MM.1S (cell line): ENCODE measurements at regions not wholly inside any gene's neighbourhood (a gene's known extent, or its start where the extent isn't known, plus 50 kb on each side); places are given as distances from the start of the nearest gene placed in this dataset.

ENCODE experiments used
- DNase-seq: peaks from one replicate; pipeline ENCODE4 v3.0.0-alpha.2; 2015
- H2AFZ ChIP-seq: fragments of 300-600 bp; sonication (generic); 2 replicates; pipeline ENCODE4 v1.6.0; 2016; ENCODE audit warnings: antibody characterized with exemption, low read length
- H3F3A ChIP-seq: fragments of 300-600 bp; sonication (generic); 2 replicates; pipeline ENCODE4 v1.6.1; 2016; ENCODE audit warnings: mild to moderate bottlenecking, antibody characterized with exemption, low read length, moderate library complexity, mixed read lengths; ENCODE audit not compliant: insufficient read depth
- H3K27ac ChIP-seq: fragments of 300-600 bp; sonication (generic); 2 replicates; pipeline ENCODE4 v1.5.1; 2016; ENCODE audit warnings: mild to moderate bottlenecking, low read length
- H3K27me3 ChIP-seq: fragments of 300-600 bp; sonication (generic); replicated peaks from 2 replicates; pipeline ENCODE4 v1.6.0; 2016; ENCODE audit warnings: low read length; ENCODE audit not compliant: insufficient read depth
- H3K36me3 ChIP-seq: fragments of 300-600 bp; sonication (generic); replicated peaks from 2 replicates; pipeline ENCODE4 v1.6.1; 2016; ENCODE audit warnings: mild to moderate bottlenecking, low read length, mixed read lengths; ENCODE audit not compliant: insufficient read depth
- H3K4me1 ChIP-seq: fragments of 300-600 bp; sonication (generic); 2 replicates; pipeline ENCODE4 v1.6.1; 2016; ENCODE audit warnings: low read length, mixed read lengths
- H3K4me2 ChIP-seq: fragments of 300-600 bp; sonication (generic); 2 replicates; pipeline ENCODE4 v1.6.0; 2016; ENCODE audit warnings: low read depth, low read length
- H3K4me3 ChIP-seq: fragments of 300-600 bp; sonication (generic); 2 replicates; pipeline ENCODE4 v1.5.1; 2016; ENCODE audit warnings: low read length, mixed read lengths
- H3K79me2 ChIP-seq: fragments of 300-600 bp; sonication (generic); 2 replicates; pipeline ENCODE4 v1.6.1; 2016; ENCODE audit warnings: mixed run types, low read length, mixed read lengths
- H3K9ac ChIP-seq: fragments of 300-600 bp; sonication (generic); 2 replicates; pipeline ENCODE4 v1.6.1; 2016; ENCODE audit warnings: low read length, mixed read lengths
- H3K9me2 ChIP-seq: fragments of 300-600 bp; sonication (generic); replicated peaks from 2 replicates; pipeline ENCODE4 v1.6.1; 2016; ENCODE audit warnings: mild to moderate bottlenecking, low read length, mixed read lengths; ENCODE audit not compliant: insufficient read depth
- H3K9me3 ChIP-seq: fragments of 300-600 bp; sonication (generic); replicated peaks from 2 replicates; pipeline ENCODE4 v1.6.1; 2016; ENCODE audit warnings: mild to moderate bottlenecking, low read length, mixed read lengths; ENCODE audit not compliant: insufficient read depth
- H4K20me1 ChIP-seq: fragments of 300-600 bp; sonication (generic); 2 replicates; pipeline ENCODE4 v1.6.1; 2016; ENCODE audit warnings: mild to moderate bottlenecking, low read length, moderate library complexity, mixed read lengths; ENCODE audit not compliant: insufficient read depth
- EZH2 ChIP-seq: fragments of 300-600 bp; sonication (generic); optimal IDR thresholded peaks from 2 replicates; pipeline ENCODE3; 2017; ENCODE audit warnings: low read depth, mild to moderate bottlenecking, antibody characterized with exemption, low read length, mixed read lengths
- EZH2phosphoT487 ChIP-seq: fragments of 300-600 bp; sonication (generic); IDR thresholded peaks from 2 replicates; pipeline ENCODE4 v1.6.1; 2018; ENCODE audit warnings: antibody characterized with exemption, low read length
- TF ChIP-seq, protein P1 (sequence below): fragments of 300-600 bp; sonication (generic); IDR thresholded peaks from 2 replicates; pipeline ENCODE4 v1.5.1; 2016; ENCODE audit warnings: antibody characterized with exemption, low read length, mixed read lengths

DNA sequence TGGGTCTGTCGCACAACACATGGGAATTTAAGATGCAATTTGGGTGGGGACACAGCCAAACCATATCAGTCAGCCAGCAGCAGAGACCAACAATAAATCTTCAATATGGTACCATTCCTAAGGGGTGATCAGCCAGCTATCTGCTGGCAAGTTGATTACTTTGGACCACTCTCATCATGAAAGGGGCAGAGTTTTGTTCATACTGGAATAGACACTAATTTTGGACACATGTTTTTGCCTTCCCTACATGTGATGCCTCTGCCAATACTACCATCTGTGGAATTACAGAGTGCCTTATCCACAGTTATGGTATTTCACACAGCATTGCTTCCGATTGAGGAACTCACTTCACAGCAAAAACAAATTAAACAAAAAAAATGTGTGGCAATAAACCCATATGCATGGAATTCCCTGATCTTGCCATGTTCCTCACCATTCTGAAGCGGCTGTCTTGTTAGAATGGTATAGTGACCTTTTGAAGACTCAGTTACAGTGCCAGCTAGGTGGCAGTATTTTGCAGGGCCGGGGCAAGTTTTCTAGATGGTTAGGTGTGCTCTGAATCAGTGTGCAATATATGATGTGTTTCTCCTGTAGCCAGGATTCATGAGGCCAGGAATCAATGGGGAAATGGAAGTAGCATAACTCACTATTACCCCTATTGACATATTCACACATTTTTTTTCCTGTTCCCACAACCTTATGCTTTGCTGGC lies 179.0 kb upstream of the IGF1 start:
- Histone ChIP-seq H2AFZ (no peak overlapping the region), H3F3A (no peaks in the 10 kb centered on the region), H3K4me1 (no peaks in the 10 kb centered on the region), H3K27ac (no peak overlapping the region), H3K9me2 (no peaks in the 10 kb centered on the region; the same call in 1 of the 2 replicates), H3K4me2 (no peak overlapping the region), H3K9ac (no peak overlapping the region), H3K9me3 (no peaks in the 10 kb centered on the region), H4K20me1 (no peaks in the 10 kb centered on the region), H3K79me2 (no peaks in the 10 kb centered on the region), H3K36me3 (no peaks in the 10 kb centered on the region), H3K4me3 (no peak overlapping the region), H3K27me3 (no peaks in the 10 kb centered on the region)
- DNase-seq = no peak
- TF ChIP-seq, protein P1, sequence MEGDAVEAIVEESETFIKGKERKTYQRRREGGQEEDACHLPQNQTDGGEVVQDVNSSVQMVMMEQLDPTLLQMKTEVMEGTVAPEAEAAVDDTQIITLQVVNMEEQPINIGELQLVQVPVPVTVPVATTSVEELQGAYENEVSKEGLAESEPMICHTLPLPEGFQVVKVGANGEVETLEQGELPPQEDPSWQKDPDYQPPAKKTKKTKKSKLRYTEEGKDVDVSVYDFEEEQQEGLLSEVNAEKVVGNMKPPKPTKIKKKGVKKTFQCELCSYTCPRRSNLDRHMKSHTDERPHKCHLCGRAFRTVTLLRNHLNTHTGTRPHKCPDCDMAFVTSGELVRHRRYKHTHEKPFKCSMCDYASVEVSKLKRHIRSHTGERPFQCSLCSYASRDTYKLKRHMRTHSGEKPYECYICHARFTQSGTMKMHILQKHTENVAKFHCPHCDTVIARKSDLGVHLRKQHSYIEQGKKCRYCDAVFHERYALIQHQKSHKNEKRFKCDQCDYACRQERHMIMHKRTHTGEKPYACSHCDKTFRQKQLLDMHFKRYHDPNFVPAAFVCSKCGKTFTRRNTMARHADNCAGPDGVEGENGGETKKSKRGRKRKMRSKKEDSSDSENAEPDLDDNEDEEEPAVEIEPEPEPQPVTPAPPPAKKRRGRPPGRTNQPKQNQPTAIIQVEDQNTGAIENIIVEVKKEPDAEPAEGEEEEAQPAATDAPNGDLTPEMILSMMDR = peak; percentile 19
- no peak for TF ChIP-seq EZH2phosphoT487

DNA sequence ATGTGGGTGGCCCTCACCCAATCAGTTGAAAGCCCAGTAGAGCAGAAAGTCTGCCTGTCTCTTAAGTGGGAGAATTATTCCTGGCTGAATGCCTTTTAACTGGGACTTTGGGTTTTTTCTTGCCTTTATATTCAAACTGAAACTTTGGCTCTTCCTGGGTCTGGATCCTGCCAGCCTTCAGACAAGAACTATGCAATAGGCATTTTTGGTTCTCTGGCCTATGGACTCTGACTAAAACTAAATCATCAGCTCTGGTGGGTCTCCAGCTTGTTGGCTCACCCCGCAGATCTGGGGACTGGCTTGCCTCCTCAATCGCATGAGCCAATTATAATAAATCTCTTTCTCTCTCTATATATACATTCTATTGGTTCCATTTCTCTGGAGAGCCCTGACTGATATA lies 173.0 kb upstream of the IGF1 start:
- Histone ChIP-seq H3K27ac (no peak overlapping the region; the same call in 1 of the 2 replicates), H3K4me3 (no peak overlapping the region), H2AFZ (no peak overlapping the region), H3K27me3 (no peaks in the 10 kb centered on the region), H3K79me2 (no peaks in the 10 kb centered on the region), H3F3A (no peaks in the 10 kb centered on the region), H3K9me2 (no peaks in the 10 kb centered on the region), H3K36me3 (no peaks in the 10 kb centered on the region), H3K4me1 (peaks cover 21% of the 10 kb centered on the region), H3K9me3 (no peaks in the 10 kb centered on the region), H4K20me1 (no peaks in the 10 kb centered on the region), H3K9ac (no peak overlapping the region), H3K4me2 (peak overlapping the region; percentile 19; the same call in 1 of the 2 replicates)
- TF ChIP-seq, protein P1 = no peak
- TF ChIP-seq EZH2 = no peak
- TF ChIP-seq EZH2phosphoT487 = no peak
- DNase-seq = no peak

DNA sequence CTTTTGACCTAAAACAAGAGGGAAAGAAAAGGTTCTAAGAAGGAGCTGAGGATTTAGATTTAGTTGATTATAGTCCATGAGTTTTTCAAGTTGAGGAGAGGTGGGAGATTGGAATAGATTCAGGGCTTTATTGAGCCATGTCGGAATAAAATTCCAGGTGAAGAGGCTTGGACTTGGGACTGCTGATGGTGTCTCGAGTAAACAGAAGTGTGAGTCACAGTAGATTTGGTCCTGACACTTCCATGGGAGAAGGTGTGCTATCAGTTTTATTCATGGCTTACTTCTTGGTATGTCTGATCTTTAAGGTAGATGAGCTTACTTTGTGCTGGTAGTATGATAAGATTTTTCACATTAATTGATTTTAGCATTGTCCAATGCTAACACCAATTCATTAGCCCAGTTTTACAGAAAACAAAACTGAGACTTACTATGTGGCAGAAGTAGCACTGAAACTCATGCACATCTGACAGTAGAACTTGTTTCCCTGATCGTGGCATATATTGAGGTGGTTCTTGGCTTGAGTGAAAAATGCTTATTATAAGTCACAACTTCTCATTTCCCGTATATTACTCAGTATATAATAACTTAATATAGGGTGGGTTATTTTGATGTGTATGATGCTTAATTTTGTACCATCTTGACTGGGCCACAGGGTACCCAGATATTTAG lies 172.4 kb upstream of the IGF1 start:
- H3K79me2 ChIP-seq = no peaks in the 10 kb centered on the region
- no peak overlapping the region for H3K4me3 ChIP-seq
- H3F3A ChIP-seq = no peaks in the 10 kb centered on the region
- TF ChIP-seq, protein P1 = no peak
- no peak for TF ChIP-seq EZH2
- H3K27ac ChIP-seq = no peak overlapping the region; the same call in 1 of the 2 replicates
- H4K20me1 ChIP-seq = no peaks in the 10 kb centered on the region
- H3K4me2 ChIP-seq = peak overlapping the region; percentile 19; the same call in 1 of the 2 replicates
- no peaks in the 10 kb centered on the region for H3K9me2 ChIP-seq
- no peaks in the 10 kb centered on the region for H3K36me3 ChIP-seq
- H2AFZ ChIP-seq = no peak overlapping the region
- DNase-seq = peak; percentile 51
- no peaks in the 10 kb centered on the region for H3K27me3 ChIP-seq
- H3K9ac ChIP-seq = no peak overlapping the region
- no peaks in the 10 kb centered on the region for H3K9me3 ChIP-seq
- H3K4me1 ChIP-seq = peaks cover 21% of the 10 kb centered on the region
